ENCODE measurements at regions not wholly inside any gene's neighbourhood (a gene's known extent, or its start where the extent isn't known, plus 50 kb on each side); places are given as distances from the start of the nearest gene placed in this dataset.

DNA sequence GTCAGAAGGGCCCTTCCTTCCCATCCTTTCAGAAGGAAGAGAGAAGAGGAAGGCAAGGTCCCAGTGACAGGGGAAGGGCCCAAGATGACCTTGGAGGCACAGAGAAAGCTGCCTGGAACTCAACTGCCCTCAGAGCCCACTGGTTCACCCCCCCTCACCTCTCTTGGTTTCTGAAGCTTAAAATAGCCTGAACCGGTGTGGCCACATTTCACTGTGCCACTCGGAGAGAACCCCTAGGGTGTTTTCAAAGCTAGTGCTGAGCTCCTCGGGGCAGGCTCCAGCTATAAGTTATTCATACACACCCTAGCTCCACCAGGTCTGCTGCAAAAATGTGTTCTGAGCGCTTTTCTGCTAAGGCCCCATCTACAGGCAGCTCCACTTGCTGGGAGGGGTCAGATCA lies 60.9 kb upstream of the ADRB1 start:
- Histone ChIP-seq H3K4me2 (ENCODE audit: low read length) (peak overlapping the region; percentile 61), H3K27ac (ENCODE audit: low read depth, low read length) (no peak overlapping the region; the same call in 1 of the 2 replicates)
- intact Hi-C loops (cut with micrococcal nuclease) = no loop called here

DNA sequence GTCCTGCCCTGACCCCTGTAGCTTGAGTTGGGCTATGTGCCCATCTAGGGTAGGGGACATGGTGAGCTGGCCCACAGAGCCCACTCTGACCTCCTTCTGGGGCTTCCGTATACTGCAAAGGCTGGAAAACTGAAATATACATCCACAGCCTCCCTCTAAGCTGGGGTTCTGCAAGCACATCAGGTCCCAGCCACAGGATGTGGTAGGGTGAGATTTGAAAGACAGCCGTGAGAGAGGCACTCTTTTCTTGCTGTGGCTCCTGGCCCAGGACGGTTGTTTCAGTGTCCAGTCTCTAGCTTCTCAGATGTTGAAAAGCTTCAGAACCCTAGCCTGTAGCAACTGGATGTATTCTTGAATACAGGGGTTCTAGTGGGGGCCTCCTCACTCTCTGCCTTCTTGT lies 60.1 kb upstream of the ADRB1 start:
- no peak for ATAC-seq
- H3K27me3 ChIP-seq (ENCODE audit: insufficient read depth, low read length) = no peaks in the 10 kb centered on the region
- H3K9ac ChIP-seq (ENCODE audit: low read length) = no peak overlapping the region
- TF ChIP-seq, protein P1, sequence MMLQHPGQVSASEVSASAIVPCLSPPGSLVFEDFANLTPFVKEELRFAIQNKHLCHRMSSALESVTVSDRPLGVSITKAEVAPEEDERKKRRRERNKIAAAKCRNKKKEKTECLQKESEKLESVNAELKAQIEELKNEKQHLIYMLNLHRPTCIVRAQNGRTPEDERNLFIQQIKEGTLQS (IDR thresholded peaks at IDR 0.05) = no peak
- TF ChIP-seq ZNF274 (IDR thresholded peaks at IDR 0.05; ENCODE audit: low read depth, low read length) = no peak
- TF ChIP-seq EGR1 (IDR thresholded peaks at IDR 0.05; ENCODE audit: low read depth) = no peak
- no peak for TF ChIP-seq FOSL1 (IDR thresholded peaks at IDR 0.05; ENCODE audit: low read depth)
- no peak for TF ChIP-seq CBX3 (IDR thresholded peaks at IDR 0.05; ENCODE audit: low read depth)
- TF ChIP-seq YY1 (IDR thresholded peaks at IDR 0.05; ENCODE audit: extremely low read depth, insufficient replicate concordance, low read depth, low read length) = no peak
- no peak for TF ChIP-seq RAD21 (IDR thresholded peaks at IDR 0.05; ENCODE audit: low read depth)
- TF ChIP-seq EZH2 (IDR thresholded peaks at IDR 0.05) = no peak
- TF ChIP-seq JUND (IDR thresholded peaks at IDR 0.05) = no peak
- no peak for TF ChIP-seq POLR2AphosphoS5 (IDR thresholded peaks at IDR 0.05; ENCODE audit: low read depth, low read length)
- TF ChIP-seq EZH2phosphoT487 (IDR thresholded peaks at IDR 0.05; ENCODE audit: borderline replicate concordance) = no peak
- TF ChIP-seq SRF (IDR thresholded peaks at IDR 0.05; ENCODE audit: low read depth) = no peak
- no peak for TF ChIP-seq ELF1 (IDR thresholded peaks at IDR 0.05; ENCODE audit: borderline replicate concordance, low read depth)
- TF ChIP-seq, protein P2, sequence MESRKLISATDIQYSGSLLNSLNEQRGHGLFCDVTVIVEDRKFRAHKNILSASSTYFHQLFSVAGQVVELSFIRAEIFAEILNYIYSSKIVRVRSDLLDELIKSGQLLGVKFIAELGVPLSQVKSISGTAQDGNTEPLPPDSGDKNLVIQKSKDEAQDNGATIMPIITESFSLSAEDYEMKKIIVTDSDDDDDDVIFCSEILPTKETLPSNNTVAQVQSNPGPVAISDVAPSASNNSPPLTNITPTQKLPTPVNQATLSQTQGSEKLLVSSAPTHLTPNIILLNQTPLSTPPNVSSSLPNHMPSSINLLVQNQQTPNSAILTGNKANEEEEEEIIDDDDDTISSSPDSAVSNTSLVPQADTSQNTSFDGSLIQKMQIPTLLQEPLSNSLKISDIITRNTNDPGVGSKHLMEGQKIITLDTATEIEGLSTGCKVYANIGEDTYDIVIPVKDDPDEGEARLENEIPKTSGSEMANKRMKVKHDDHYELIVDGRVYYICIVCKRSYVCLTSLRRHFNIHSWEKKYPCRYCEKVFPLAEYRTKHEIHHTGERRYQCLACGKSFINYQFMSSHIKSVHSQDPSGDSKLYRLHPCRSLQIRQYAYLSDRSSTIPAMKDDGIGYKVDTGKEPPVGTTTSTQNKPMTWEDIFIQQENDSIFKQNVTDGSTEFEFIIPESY (IDR thresholded peaks at IDR 0.05; ENCODE audit: extremely low read depth, insufficient replicate concordance, low read length) = no peak
- TF ChIP-seq SP1 (IDR thresholded peaks at IDR 0.05; ENCODE audit: low read depth) = no peak
- TF ChIP-seq, protein P3, sequence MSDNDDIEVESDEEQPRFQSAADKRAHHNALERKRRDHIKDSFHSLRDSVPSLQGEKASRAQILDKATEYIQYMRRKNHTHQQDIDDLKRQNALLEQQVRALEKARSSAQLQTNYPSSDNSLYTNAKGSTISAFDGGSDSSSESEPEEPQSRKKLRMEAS (IDR thresholded peaks at IDR 0.05) = no peak
- TF ChIP-seq ZFX (IDR thresholded peaks at IDR 0.05) = no peak
- CTCF ChIA-PET = interaction anchor here (1.5 kb wide), 1 partner anchor 34 kb away, joined by 5 read pairs; no protein-coding TSS in a partner anchor
- H3K9me3 ChIP-seq (ENCODE audit: control insufficient read depth in 1 of 2, insufficient read depth in 1 of 2, low read depth in 1 of 2, low read length in 2 of 2) = no peaks in the 10 kb centered on the region
- POLR2A ChIA-PET = no interaction called here
- intact Hi-C loops (cut with micrococcal nuclease) = no loop called here
- H3K4me1 ChIP-seq (ENCODE audit: control insufficient read depth in 1 of 2, insufficient read depth in 2 of 2, low read length in 2 of 2) = peaks cover 10 to 29% of the 10 kb centered on the region in 2 experiments; a peak in 3 of 4 replicates
- H3K79me2 ChIP-seq (ENCODE audit: insufficient read depth, low read length) = no peaks in the 10 kb centered on the region
- no peaks in the 10 kb centered on the region for H3K36me3 ChIP-seq (ENCODE audit: control insufficient read depth in 1 of 2, insufficient read depth in 2 of 2, low read length in 2 of 2)
- no peak overlapping the region for H3K4me3 ChIP-seq (replicated peaks in 1 of 2; ENCODE audit: low read depth in 1 of 2, low read length in 2 of 2)
- no TSS peak for BruUV-seq (replicated peaks)
- H4K20me1 ChIP-seq (ENCODE audit: insufficient read depth) = no peaks in the 10 kb centered on the region
- H2AFZ ChIP-seq (ENCODE audit: low read depth, low read length, poor library complexity, severe bottlenecking) = no peak overlapping the region
- RAD21 ChIA-PET (ENCODE audit: low non-redundant PET in 1 of 2, low total read pairs in 2 of 2, uncharacterized antibody in 2 of 2, unreplicated experiment in 2 of 2) = no interaction called here
- no peaks in the 10 kb centered on the region for H3K9me2 ChIP-seq (ENCODE audit: insufficient read depth)
- H3K4me2 ChIP-seq (ENCODE audit: low read length) = 0 out of 2 replicates have a peak overlapping the region, but pooled peaks have one; percentile 61
- H3K27ac ChIP-seq (ENCODE audit: low read depth, low read length) = no peak overlapping the region
- no peak for DNase-seq (ENCODE audit: low read depth, low spot score)

More for the DNA sequence above, 60.9 kb upstream of the ADRB1 start:
- TF ChIP-seq ZFX (IDR thresholded peaks at IDR 0.05) (no peak), SP1 (IDR thresholded peaks at IDR 0.05; ENCODE audit: low read depth) (peak; percentile 49), EZH2 (IDR thresholded peaks at IDR 0.05) (no peak), YY1 (IDR thresholded peaks at IDR 0.05; ENCODE audit: extremely low read depth, insufficient replicate concordance, low read depth, low read length) (no peak), POLR2A (IDR thresholded peaks at IDR 0.05; ENCODE audit: borderline replicate concordance, extremely low read depth, insufficient read depth, insufficient read length) (no peak), ZNF274 (IDR thresholded peaks at IDR 0.05; ENCODE audit: low read depth, low read length) (no peak), SRF (IDR thresholded peaks at IDR 0.05; ENCODE audit: low read depth) (no peak)
- TF ChIP-seq, protein P1 (IDR thresholded peaks at IDR 0.05) = no peak
- Histone ChIP-seq H3K9ac (ENCODE audit: low read length) (no peak overlapping the region), H3K9me3 (ENCODE audit: control insufficient read depth in 1 of 2, insufficient read depth in 1 of 2, low read depth in 1 of 2, low read length in 2 of 2) (no peaks in the 10 kb centered on the region), H3K79me2 (ENCODE audit: insufficient read depth, low read length) (no peaks in the 10 kb centered on the region), H4K20me1 (ENCODE audit: insufficient read depth) (no peaks in the 10 kb centered on the region), H3K4me3 (replicated peaks in 1 of 2; ENCODE audit: low read depth in 1 of 2, low read length in 2 of 2) (peak overlapping the region in 1 of 2 experiments; percentile 14; a peak in 1 of 4 replicates), H3K9me2 (ENCODE audit: insufficient read depth) (no peaks in the 10 kb centered on the region), H2AFZ (ENCODE audit: low read depth, low read length, poor library complexity, severe bottlenecking) (peak overlapping the region; percentile 30), H3K36me3 (ENCODE audit: control insufficient read depth in 1 of 2, insufficient read depth in 2 of 2, low read length in 2 of 2) (no peaks in the 10 kb centered on the region), H3K4me1 (ENCODE audit: control insufficient read depth in 1 of 2, insufficient read depth in 2 of 2, low read length in 2 of 2) (peaks cover 10 to 27% of the 10 kb centered on the region in 2 experiments; a peak in 3 of 4 replicates), H3K27me3 (ENCODE audit: insufficient read depth, low read length) (no peaks in the 10 kb centered on the region)
- no TSS peak for BruUV-seq (replicated peaks)
- POLR2A ChIA-PET = no interaction called here
- RAD21 ChIA-PET (ENCODE audit: low non-redundant PET in 1 of 2, low total read pairs in 2 of 2, uncharacterized antibody in 2 of 2, unreplicated experiment in 2 of 2) = no interaction called here
- DNase-seq (ENCODE audit: low read depth, low spot score) (no peak), ATAC-seq (peak; percentile 55; the same call in 1 of the 2 replicates)
- CTCF ChIA-PET = interaction anchor here (1.4 to 1.5 kb wide), 3 partner anchors 14 to 34 kb away, joined by 4 to 5 read pairs (median 4); no protein-coding TSS in a partner anchor
